Sigmoid colon (tissue), 6 donors: ENCODE measurements at regions not wholly inside any gene's neighbourhood (a gene's known extent, or its start where the extent isn't known, plus 50 kb on each side); places are given as distances from the start of the nearest gene placed in this dataset.

ENCODE experiments used
- DNase-seq: peaks from one replicate; pipeline ENCODE4 v3.0.0-alpha.2; 2019
- H3K27ac ChIP-seq, 4 donors: fragments of 200-600 bp; sonication (generic); one replicate each; pipeline ENCODE4 v1.5.1; 2016 to 2019; ENCODE audit warnings: mild to moderate bottlenecking in 1 of 4
- H3K27me3 ChIP-seq, 3 donors: fragments of 200-600 bp; sonication (generic); one replicate each; pipeline ENCODE4 v1.5.1; 2019; ENCODE audit warnings: mild to moderate bottlenecking in 1 of 3
- H3K36me3 ChIP-seq, 4 donors: fragments of 200-600 bp; sonication (generic); one replicate each; pipeline ENCODE4 v1.5.1; 2016 to 2019
- H3K4me1 ChIP-seq, 4 donors: fragments of 200-600 bp; sonication (generic); one replicate each; pipeline ENCODE4 v1.5.1; 2017 to 2019
- H3K4me3 ChIP-seq, 4 donors: fragments of 200-600 bp; sonication (generic); one replicate each; pipeline ENCODE4 v1.5.1; 2017 to 2019; ENCODE audit warnings: mild to moderate bottlenecking in 2 of 4, moderate library complexity in 1 of 4
- H3K9me3 ChIP-seq, 4 donors: fragments of 200-600 bp in 3 of 4; sonication (generic) in 3 of 4; one replicate each; pipeline versions ENCODE4 v1.5.1 to v1.6.1; 2013 to 2019
- CTCF ChIP-seq, 4 experiments: fragments of 450-650 bp in 3 of 4; fragments of 200-600 bp in 1 of 4; IDR thresholded peaks; one replicate each; pipeline ENCODE4 v1.5.1; 2016 to 2019; ENCODE audit warnings: antibody characterized with exemption in 4 of 4, mild to moderate bottlenecking in 3 of 4, moderate library complexity in 2 of 4
- EP300 ChIP-seq, 4 donors: sonication (generic); formaldehyde crosslinking; IDR thresholded peaks; one replicate each; pipeline ENCODE4 v1.6.1; 2017; ENCODE audit warnings: antibody characterized with exemption in 4 of 4
- POLR2A ChIP-seq, 2 donors: fragments of 450-650 bp; IDR thresholded peaks; one replicate each; pipeline ENCODE4 v1.6.1; 2016; ENCODE audit warnings: antibody characterized with exemption in 2 of 2, mild to moderate bottlenecking in 2 of 2, moderate library complexity in 2 of 2
- POLR2AphosphoS5 ChIP-seq, 4 donors: sonication (generic); formaldehyde crosslinking; IDR thresholded peaks; one replicate each; pipeline ENCODE4 v1.6.1; 2017; ENCODE audit warnings: antibody characterized with exemption in 4 of 4
- WGBS, 2 donors: extraction: QIAGEN DNeasy Blood & Tissue Kit; methylation state at CpG; one replicate each; pipeline ENCODE4 v1.1.7; 2013; 5-methylcytosine and 5-hydroxymethylcytosine counted together
- intact Hi-C: fragments of 100-400 bp; cut with DNase I; formaldehyde crosslinking; loops from one replicate; pipeline ENCODE4 v1.15.1; 2023
- donor health status: healthy with polysubstance abuse.
- donor health status: healthy.

DNA sequence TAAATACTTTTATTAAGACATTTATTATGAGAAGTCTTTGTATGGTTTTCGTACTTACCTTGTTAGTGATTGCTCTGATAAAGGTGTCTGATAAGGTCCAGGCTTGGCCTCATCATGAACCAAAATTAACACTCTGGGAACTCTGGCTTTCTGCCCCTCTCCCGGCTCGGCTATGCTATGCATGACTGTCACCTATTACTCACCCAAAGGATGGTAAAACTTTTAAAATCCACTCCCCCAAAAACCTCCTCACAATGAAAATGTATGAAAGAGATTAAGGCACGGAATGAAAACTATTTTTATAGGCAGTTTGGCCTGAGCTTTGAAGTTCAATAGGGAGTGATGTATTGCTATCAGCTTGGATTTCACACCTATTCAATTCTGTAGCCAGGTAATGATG lies 217.3 kb upstream of the TBX3 start:
- intact Hi-C loops = no loop called here

DNA sequence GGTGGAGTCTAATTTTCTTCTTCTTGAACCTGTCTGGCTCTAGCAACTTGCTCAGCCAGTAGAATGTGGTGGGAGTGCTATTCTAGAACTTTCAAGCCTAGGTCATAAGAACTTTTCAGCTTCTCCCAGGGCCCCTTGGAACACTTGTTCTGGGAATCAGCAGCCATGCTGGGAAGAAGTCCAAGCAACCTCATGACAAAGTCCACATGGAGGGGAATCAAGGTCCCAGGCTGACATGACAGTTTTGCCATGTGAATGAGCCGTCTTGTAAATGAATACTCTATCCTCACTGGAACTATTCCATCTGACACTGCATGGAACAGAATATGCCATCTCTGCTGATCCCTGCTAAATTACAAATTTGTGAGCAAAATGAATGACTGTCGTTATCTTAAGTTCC lies 214.2 kb upstream of the TBX3 start:
- 82 to 89% methylated on average over 2 of the region's 2 CpGs for WGBS, 2 donors
- TF ChIP-seq POLR2A (IDR thresholded peaks at IDR 0.05) (no peak), EP300 (IDR thresholded peaks at IDR 0.05) (no peak), POLR2AphosphoS5 (IDR thresholded peaks at IDR 0.05) (no peak), CTCF (IDR thresholded peaks at IDR 0.05) (no peak)
- no peak for DNase-seq
- Histone ChIP-seq H3K4me3 (no peak overlapping the region), H3K27ac (no peak overlapping the region), H3K9me3 (no peaks in the 10 kb centered on the region), H3K36me3 (no peaks in the 10 kb centered on the region), H3K4me1 (no peaks in the 10 kb centered on the region), H3K27me3 (no peaks in the 10 kb centered on the region)
- intact Hi-C loops = no loop called here

More for the DNA sequence above, 217.3 kb upstream of the TBX3 start:
- H3K27me3 ChIP-seq = no peaks in the 10 kb centered on the region
- no peaks in the 10 kb centered on the region for H3K4me1 ChIP-seq
- no peak overlapping the region for H3K4me3 ChIP-seq
- no peaks in the 10 kb centered on the region for H3K36me3 ChIP-seq
- no peaks in the 10 kb centered on the region for H3K9me3 ChIP-seq
- DNase-seq = no peak
- no peak overlapping the region for H3K27ac ChIP-seq
- no peak for TF ChIP-seq POLR2A (IDR thresholded peaks at IDR 0.05)
- TF ChIP-seq EP300 (IDR thresholded peaks at IDR 0.05) = no peak
- TF ChIP-seq CTCF (IDR thresholded peaks at IDR 0.05) = no peak
- no peak for TF ChIP-seq POLR2AphosphoS5 (IDR thresholded peaks at IDR 0.05)
- WGBS, 2 donors = 76% methylated on average over 4 of the region's 4 CpGs

GRCh38 chr12:114895827-114896226 lies 211.9 kb upstream of the TBX3 start:
- Histone ChIP-seq H3K4me3 (no peak overlapping the region), H3K9me3 (no peaks in the 10 kb centered on the region), H3K27me3 (peaks cover 0 to 4% (median 0%) of the 10 kb centered on the region in 3 donors), H3K36me3 (no peaks in the 10 kb centered on the region), H3K4me1 (no peaks in the 10 kb centered on the region), H3K27ac (no peak overlapping the region)
- intact Hi-C loops = no loop called here
- no peak for DNase-seq
- TF ChIP-seq POLR2A (IDR thresholded peaks at IDR 0.05) = no peak
- TF ChIP-seq CTCF (IDR thresholded peaks at IDR 0.05) = no peak
- no peak for TF ChIP-seq POLR2AphosphoS5 (IDR thresholded peaks at IDR 0.05)
- TF ChIP-seq EP300 (IDR thresholded peaks at IDR 0.05) = no peak
- 44 to 77% methylated on average over 5 of the region's 5 CpGs for WGBS, 2 donors

DNA sequence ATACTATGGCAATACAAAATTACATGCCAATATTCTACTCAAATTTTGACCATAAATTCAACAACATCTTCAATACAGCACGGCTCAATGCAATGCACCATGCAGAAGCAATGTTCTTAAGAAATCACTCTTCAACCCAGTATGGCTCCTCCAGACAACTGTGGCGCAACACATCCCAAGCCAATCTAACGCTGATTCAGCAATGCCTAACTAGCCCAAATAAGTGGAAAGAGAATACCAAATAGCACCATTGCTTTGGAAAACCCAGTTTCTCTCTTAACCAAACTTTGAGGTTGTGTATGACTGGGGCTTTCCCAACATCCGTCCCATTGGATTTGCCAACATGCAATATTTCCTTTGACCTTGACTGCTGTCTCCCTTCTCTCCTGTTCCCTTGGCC lies 211.1 kb upstream of the TBX3 start:
- intact Hi-C loops = no loop called here
- 94 to 96% methylated on average over 4 of the region's 4 CpGs for WGBS, 2 donors
- H3K4me3 ChIP-seq = no peak overlapping the region
- H3K9me3 ChIP-seq = no peaks in the 10 kb centered on the region
- no peaks in the 10 kb centered on the region for H3K36me3 ChIP-seq
- no peak overlapping the region for H3K27ac ChIP-seq
- no peaks in the 10 kb centered on the region for H3K4me1 ChIP-seq
- H3K27me3 ChIP-seq = peaks cover 0 to 4% (median 0%) of the 10 kb centered on the region in 3 donors
- TF ChIP-seq EP300 (IDR thresholded peaks at IDR 0.05) = no peak
- no peak for TF ChIP-seq POLR2AphosphoS5 (IDR thresholded peaks at IDR 0.05)
- no peak for TF ChIP-seq POLR2A (IDR thresholded peaks at IDR 0.05)
- TF ChIP-seq CTCF (IDR thresholded peaks at IDR 0.05) = no peak
- DNase-seq = no peak

- intact Hi-C loops = no loop called here
- H3K4me3 ChIP-seq = no peak overlapping the region
- peaks cover 0 to 5% (median 3%) of the 10 kb centered on the region in 4 donors for H3K4me1 ChIP-seq
- DNase-seq = no peak
- TF ChIP-seq POLR2A (IDR thresholded peaks at IDR 0.05) (no peak), POLR2AphosphoS5 (IDR thresholded peaks at IDR 0.05) (no peak), CTCF (IDR thresholded peaks at IDR 0.05) (no peak), EP300 (IDR thresholded peaks at IDR 0.05) (no peak)
- no peaks in the 10 kb centered on the region for H3K9me3 ChIP-seq
- WGBS, 2 donors = 88 to 89% methylated on average over 3 of the region's 3 CpGs
- no peak overlapping the region for H3K27ac ChIP-seq
- peaks cover 0 to 4% (median 0%) of the 10 kb centered on the region in 3 donors for H3K27me3 ChIP-seq
- no peaks in the 10 kb centered on the region for H3K36me3 ChIP-seq
These were observed 210.1 kb upstream of the TBX3 start for GRCh38 chr12:114894076-114894475.
